ENCODE measurements at regions not wholly inside any gene's neighbourhood (a gene's known extent, or its start where the extent isn't known, plus 50 kb on each side); places are given as distances from the start of the nearest gene placed in this dataset.

- TF ChIP-seq CTCF (IDR thresholded peaks at IDR 0.05; ENCODE audit: low read length) (no peak), EZH2 (optimal IDR thresholded peaks at IDR 0.05; ENCODE audit: low read depth, low read length) (no peak), EZH2phosphoT487 (IDR thresholded peaks at IDR 0.05; ENCODE audit: low read length) (no peak)
Observed at GRCh38 chr4:125911481-125911880, 596.7 kb downstream of the FAT4 start.
